ENCODE measurements at regions not wholly inside any gene's neighbourhood (a gene's known extent, or its start where the extent isn't known, plus 50 kb on each side); places are given as distances from the start of the nearest gene placed in this dataset.

- H3K36me3 ChIP-seq, result no peaks in the 10 kb centered on the region
- no peak overlapping the region for H3K4me3 ChIP-seq
- H3K27me3 ChIP-seq (replicated peaks), result no peaks in the 10 kb centered on the region
- no peak for DNase-seq (ENCODE audit: low read depth in 1 of 2, low spot score in 2 of 2)
- H3K27ac ChIP-seq, result no peak overlapping the region
- H3K9me3 ChIP-seq (replicated peaks), result no peaks in the 10 kb centered on the region
- H3K4me1 ChIP-seq (replicated peaks), result no peaks in the 10 kb centered on the region
These were observed 665.6 kb downstream of the FGF9 start for GRCh38 chr13:22336460-22336859.

- Histone ChIP-seq H3K4me1 (replicated peaks) (no peaks in the 10 kb centered on the region), H3K36me3 (no peaks in the 10 kb centered on the region), H3K27me3 (replicated peaks) (no peaks in the 10 kb centered on the region), H3K4me3 (no peak overlapping the region), H3K27ac (no peak overlapping the region), H3K9me3 (replicated peaks) (no peaks in the 10 kb centered on the region)
- no peak for DNase-seq (ENCODE audit: low read depth in 1 of 2, low spot score in 2 of 2)
These were observed 686.3 kb downstream of the FGF9 start for GRCh38 chr13:22357132-22357531.

GRCh38 chr13:22369090-22369489 is 698.2 kb downstream of the FGF9 start:
- Histone ChIP-seq H3K27me3 (replicated peaks) (no peaks in the 10 kb centered on the region), H3K4me1 (replicated peaks) (no peaks in the 10 kb centered on the region), H3K4me3 (no peak overlapping the region), H3K9me3 (replicated peaks) (no peaks in the 10 kb centered on the region), H3K36me3 (no peaks in the 10 kb centered on the region), H3K27ac (no peak overlapping the region)
- DNase-seq (ENCODE audit: low read depth in 1 of 2, low spot score in 2 of 2), result no peak

- no peak for DNase-seq (ENCODE audit: low read depth in 1 of 2, low spot score in 2 of 2)
- H3K4me3 ChIP-seq, result no peak overlapping the region
- no peaks in the 10 kb centered on the region for H3K27me3 ChIP-seq (replicated peaks)
- H3K4me1 ChIP-seq (replicated peaks), result no peaks in the 10 kb centered on the region
- H3K36me3 ChIP-seq, result no peaks in the 10 kb centered on the region
- no peak overlapping the region for H3K27ac ChIP-seq
- H3K9me3 ChIP-seq (replicated peaks), result no peaks in the 10 kb centered on the region
These were observed 699.0 kb downstream of the FGF9 start for GRCh38 chr13:22369840-22370239.

- no peak overlapping the region for H3K27ac ChIP-seq
- no peak for DNase-seq (ENCODE audit: low read depth in 1 of 2, low spot score in 2 of 2)
- no peaks in the 10 kb centered on the region for H3K4me1 ChIP-seq (replicated peaks)
- H3K27me3 ChIP-seq (replicated peaks), result no peaks in the 10 kb centered on the region
- no peak overlapping the region for H3K4me3 ChIP-seq
- H3K9me3 ChIP-seq (replicated peaks), result no peaks in the 10 kb centered on the region
- no peaks in the 10 kb centered on the region for H3K36me3 ChIP-seq
These were observed 701.4 kb downstream of the FGF9 start for GRCh38 chr13:22372261-22372660.

GRCh38 chr13:22375151-22375550 is 704.3 kb downstream of the FGF9 start:
- Histone ChIP-seq H3K9me3 (replicated peaks) (no peaks in the 10 kb centered on the region), H3K27ac (no peak overlapping the region), H3K36me3 (no peaks in the 10 kb centered on the region), H3K27me3 (replicated peaks) (no peaks in the 10 kb centered on the region), H3K4me1 (replicated peaks) (no peaks in the 10 kb centered on the region), H3K4me3 (no peak overlapping the region)
- DNase-seq (ENCODE audit: low read depth in 1 of 2, low spot score in 2 of 2), result no peak

- Histone ChIP-seq H3K27me3 (replicated peaks) (no peaks in the 10 kb centered on the region), H3K9me3 (replicated peaks) (no peaks in the 10 kb centered on the region), H3K27ac (no peak overlapping the region), H3K36me3 (no peaks in the 10 kb centered on the region), H3K4me3 (no peak overlapping the region), H3K4me1 (replicated peaks) (no peaks in the 10 kb centered on the region)
- no peak for DNase-seq (ENCODE audit: low read depth in 1 of 2, low spot score in 2 of 2)
These were observed 717.0 kb downstream of the FGF9 start for GRCh38 chr13:22387899-22388298.

- DNase-seq (ENCODE audit: low read depth in 1 of 2, low spot score in 2 of 2), result no peak
- Histone ChIP-seq H3K27me3 (replicated peaks) (no peaks in the 10 kb centered on the region), H3K36me3 (no peaks in the 10 kb centered on the region), H3K4me1 (replicated peaks) (no peaks in the 10 kb centered on the region), H3K27ac (no peak overlapping the region), H3K9me3 (replicated peaks) (no peaks in the 10 kb centered on the region), H3K4me3 (no peak overlapping the region)
These were observed 729.0 kb downstream of the FGF9 start for GRCh38 chr13:22399801-22400420.

- no peaks in the 10 kb centered on the region for H3K27me3 ChIP-seq (replicated peaks)
- H3K9me3 ChIP-seq (replicated peaks), result no peaks in the 10 kb centered on the region
- H3K36me3 ChIP-seq, result no peaks in the 10 kb centered on the region
- H3K4me1 ChIP-seq (replicated peaks), result no peaks in the 10 kb centered on the region
- no peak overlapping the region for H3K4me3 ChIP-seq
- no peak for DNase-seq (ENCODE audit: low read depth in 1 of 2, low spot score in 2 of 2)
- H3K27ac ChIP-seq, result no peak overlapping the region
These were observed 731.8 kb downstream of the FGF9 start for GRCh38 chr13:22402682-22403081.

GRCh38 chr13:22403144-22403543 is 732.3 kb downstream of the FGF9 start:
- H3K27me3 ChIP-seq (replicated peaks), result no peaks in the 10 kb centered on the region
- no peaks in the 10 kb centered on the region for H3K36me3 ChIP-seq
- DNase-seq (ENCODE audit: low read depth in 1 of 2, low spot score in 2 of 2), result no peak
- H3K9me3 ChIP-seq (replicated peaks), result no peaks in the 10 kb centered on the region
- no peaks in the 10 kb centered on the region for H3K4me1 ChIP-seq (replicated peaks)
- H3K4me3 ChIP-seq, result no peak overlapping the region
- no peak overlapping the region for H3K27ac ChIP-seq

GRCh38 chr13:22405891-22406290 is 735.0 kb downstream of the FGF9 start:
- Histone ChIP-seq H3K4me3 (no peak overlapping the region), H3K27me3 (replicated peaks) (no peaks in the 10 kb centered on the region), H3K4me1 (replicated peaks) (no peaks in the 10 kb centered on the region), H3K9me3 (replicated peaks) (no peaks in the 10 kb centered on the region), H3K27ac (no peak overlapping the region), H3K36me3 (no peaks in the 10 kb centered on the region)
- DNase-seq (ENCODE audit: low read depth in 1 of 2, low spot score in 2 of 2), result no peak

- Histone ChIP-seq H3K27me3 (replicated peaks) (no peaks in the 10 kb centered on the region), H3K27ac (no peak overlapping the region), H3K9me3 (replicated peaks) (no peaks in the 10 kb centered on the region), H3K4me3 (no peak overlapping the region), H3K36me3 (no peaks in the 10 kb centered on the region), H3K4me1 (replicated peaks) (no peaks in the 10 kb centered on the region)
- no peak for DNase-seq (ENCODE audit: low read depth in 1 of 2, low spot score in 2 of 2)
These were observed 741.6 kb downstream of the FGF9 start for GRCh38 chr13:22412452-22412851.

GRCh38 chr13:22422023-22422422 is 751.1 kb downstream of the FGF9 start:
- Histone ChIP-seq H3K27me3 (replicated peaks) (no peaks in the 10 kb centered on the region), H3K4me1 (replicated peaks) (no peaks in the 10 kb centered on the region), H3K4me3 (no peak overlapping the region), H3K36me3 (no peaks in the 10 kb centered on the region), H3K9me3 (replicated peaks) (no peaks in the 10 kb centered on the region), H3K27ac (no peak overlapping the region)
- no peak for DNase-seq (ENCODE audit: low read depth in 1 of 2, low spot score in 2 of 2)

- no peak overlapping the region for H3K27ac ChIP-seq
- H3K36me3 ChIP-seq, result no peaks in the 10 kb centered on the region
- no peak overlapping the region for H3K4me3 ChIP-seq
- no peaks in the 10 kb centered on the region for H3K27me3 ChIP-seq (replicated peaks)
- H3K4me1 ChIP-seq (replicated peaks), result no peaks in the 10 kb centered on the region
- no peaks in the 10 kb centered on the region for H3K9me3 ChIP-seq (replicated peaks)
- no peak for DNase-seq (ENCODE audit: low read depth in 1 of 2, low spot score in 2 of 2)
These were observed 751.8 kb downstream of the FGF9 start for GRCh38 chr13:22422712-22423111.

- Histone ChIP-seq H3K36me3 (no peaks in the 10 kb centered on the region), H3K27me3 (replicated peaks) (no peaks in the 10 kb centered on the region), H3K9me3 (replicated peaks) (no peaks in the 10 kb centered on the region), H3K4me1 (replicated peaks) (no peaks in the 10 kb centered on the region), H3K4me3 (no peak overlapping the region), H3K27ac (no peak overlapping the region)
- no peak for DNase-seq (ENCODE audit: low read depth in 1 of 2, low spot score in 2 of 2)
These were observed 752.4 kb downstream of the FGF9 start for GRCh38 chr13:22423261-22423660.
